DMS79 treated with DMSO at 0.1 percent for 48 hours (cell line): ENCODE measurements at regions not wholly inside any gene's neighbourhood (a gene's known extent, or its start where the extent isn't known, plus 50 kb on each side); places are given as distances from the start of the nearest gene placed in this dataset.

ENCODE experiments used
- DNase-seq: peaks from one replicate; lab custom pipeline; 2025; lab: John Stamatoyannopoulos, UW

GRCh38 chr2:207289295-207290018 lies 123.7 kb upstream of the KLF7 start:
- DNase-seq, result peak; percentile 10

- no peak for DNase-seq
Measured at GRCh38 chr2:207290833-207291624, 125.3 kb upstream of the KLF7 start.

GRCh38 chr2:207291625-207292252 lies 126.0 kb upstream of the KLF7 start:
- no peak for DNase-seq

GRCh38 chr2:207296265-207296948 lies 130.7 kb upstream of the KLF7 start:
- no peak for DNase-seq

GRCh38 chr2:207300817-207301216 lies 135.1 kb upstream of the KLF7 start:
- no peak for DNase-seq

- DNase-seq, result no peak
Measured at GRCh38 chr2:207304761-207305160, 139.0 kb upstream of the KLF7 start.

GRCh38 chr2:207308519-207309224 lies 142.9 kb upstream of the KLF7 start:
- no peak for DNase-seq

- DNase-seq, result no peak
Measured at GRCh38 chr2:207311316-207312005, 145.7 kb upstream of the KLF7 start.

- DNase-seq, result no peak
Measured at GRCh38 chr2:207312006-207312356, 146.2 kb upstream of the KLF7 start.

- no peak for DNase-seq
Measured at GRCh38 chr2:207313947-207314346, 148.2 kb upstream of the KLF7 start.

GRCh38 chr2:207315131-207315530 lies 149.4 kb upstream of the KLF7 start:
- peak; percentile 47 for DNase-seq

- no peak for DNase-seq
Measured at GRCh38 chr2:207316484-207316883, 150.7 kb upstream of the KLF7 start.

- no peak for DNase-seq
Measured at GRCh38 chr2:207316906-207317305, 151.2 kb upstream of the KLF7 start.

GRCh38 chr2:207317378-207317984 lies 151.7 kb upstream of the KLF7 start:
- DNase-seq, result no peak

GRCh38 chr2:207318181-207318628 lies 152.5 kb upstream of the KLF7 start:
- no peak for DNase-seq

GRCh38 chr2:207319316-207319715 lies 153.6 kb upstream of the KLF7 start:
- no peak for DNase-seq

GRCh38 chr2:207320381-207321159 lies 154.8 kb upstream of the KLF7 start:
- no peak for DNase-seq

GRCh38 chr2:207321514-207321913 lies 155.8 kb upstream of the KLF7 start:
- DNase-seq, result no peak

GRCh38 chr2:207324001-207324400 lies 158.3 kb upstream of the KLF7 start:
- DNase-seq, result no peak

- no peak for DNase-seq
Measured at GRCh38 chr2:207327513-207327912, 161.8 kb upstream of the KLF7 start.
